SU-DHL-6 (cell line): ENCODE measurements at regions not wholly inside any gene's neighbourhood (a gene's known extent, or its start where the extent isn't known, plus 50 kb on each side); places are given as distances from the start of the nearest gene placed in this dataset.

Experiments
- EZH2phosphoT487 ChIP-seq: fragments of 200-600 bp; sonication (generic), shearing (Covaris generic); conservative IDR thresholded peaks from 2 replicates; pipeline ENCODE4 v1.6.1; 2018; ENCODE audit warnings: mild to moderate bottlenecking, antibody characterized with exemption, low read length, moderate library complexity, mixed read lengths
- TF ChIP-seq, protein P1 (sequence below): fragments of 200-600 bp; sonication (generic); IDR thresholded peaks from one replicate; pipeline ENCODE4 v1.5.1; 2017; ENCODE audit warnings: antibody characterized with exemption, mild to moderate bottlenecking, low read length, moderate library complexity; ENCODE audit not compliant: insufficient read depth, poor library complexity, severe bottlenecking

GRCh38 chr17:53234138-53234537 lies 588.6 kb upstream of the KIF2B start:
- TF ChIP-seq, protein P1, sequence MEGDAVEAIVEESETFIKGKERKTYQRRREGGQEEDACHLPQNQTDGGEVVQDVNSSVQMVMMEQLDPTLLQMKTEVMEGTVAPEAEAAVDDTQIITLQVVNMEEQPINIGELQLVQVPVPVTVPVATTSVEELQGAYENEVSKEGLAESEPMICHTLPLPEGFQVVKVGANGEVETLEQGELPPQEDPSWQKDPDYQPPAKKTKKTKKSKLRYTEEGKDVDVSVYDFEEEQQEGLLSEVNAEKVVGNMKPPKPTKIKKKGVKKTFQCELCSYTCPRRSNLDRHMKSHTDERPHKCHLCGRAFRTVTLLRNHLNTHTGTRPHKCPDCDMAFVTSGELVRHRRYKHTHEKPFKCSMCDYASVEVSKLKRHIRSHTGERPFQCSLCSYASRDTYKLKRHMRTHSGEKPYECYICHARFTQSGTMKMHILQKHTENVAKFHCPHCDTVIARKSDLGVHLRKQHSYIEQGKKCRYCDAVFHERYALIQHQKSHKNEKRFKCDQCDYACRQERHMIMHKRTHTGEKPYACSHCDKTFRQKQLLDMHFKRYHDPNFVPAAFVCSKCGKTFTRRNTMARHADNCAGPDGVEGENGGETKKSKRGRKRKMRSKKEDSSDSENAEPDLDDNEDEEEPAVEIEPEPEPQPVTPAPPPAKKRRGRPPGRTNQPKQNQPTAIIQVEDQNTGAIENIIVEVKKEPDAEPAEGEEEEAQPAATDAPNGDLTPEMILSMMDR, result no peak
- TF ChIP-seq EZH2phosphoT487, result no peak
